Sigmoid colon (tissue), 4 donors: ENCODE measurements at regions not wholly inside any gene's neighbourhood (a gene's known extent, or its start where the extent isn't known, plus 50 kb on each side); places are given as distances from the start of the nearest gene placed in this dataset.

Experiments
- CTCF ChIP-seq, 4 experiments: fragments of 450-650 bp in 3 of 4; fragments of 200-600 bp in 1 of 4; IDR thresholded peaks; one replicate each; pipeline ENCODE4 v1.5.1; 2016 to 2019; ENCODE audit warnings: antibody characterized with exemption in 4 of 4, mild to moderate bottlenecking in 3 of 4, moderate library complexity in 2 of 4
- EP300 ChIP-seq, 4 donors: sonication (generic); formaldehyde crosslinking; IDR thresholded peaks; one replicate each; pipeline ENCODE4 v1.6.1; 2017; ENCODE audit warnings: antibody characterized with exemption in 4 of 4
- POLR2A ChIP-seq, 2 donors: fragments of 450-650 bp; IDR thresholded peaks; one replicate each; pipeline ENCODE4 v1.6.1; 2016; ENCODE audit warnings: antibody characterized with exemption in 2 of 2, mild to moderate bottlenecking in 2 of 2, moderate library complexity in 2 of 2
- POLR2AphosphoS5 ChIP-seq, 4 donors: sonication (generic); formaldehyde crosslinking; IDR thresholded peaks; one replicate each; pipeline ENCODE4 v1.6.1; 2017; ENCODE audit warnings: antibody characterized with exemption in 4 of 4

DNA sequence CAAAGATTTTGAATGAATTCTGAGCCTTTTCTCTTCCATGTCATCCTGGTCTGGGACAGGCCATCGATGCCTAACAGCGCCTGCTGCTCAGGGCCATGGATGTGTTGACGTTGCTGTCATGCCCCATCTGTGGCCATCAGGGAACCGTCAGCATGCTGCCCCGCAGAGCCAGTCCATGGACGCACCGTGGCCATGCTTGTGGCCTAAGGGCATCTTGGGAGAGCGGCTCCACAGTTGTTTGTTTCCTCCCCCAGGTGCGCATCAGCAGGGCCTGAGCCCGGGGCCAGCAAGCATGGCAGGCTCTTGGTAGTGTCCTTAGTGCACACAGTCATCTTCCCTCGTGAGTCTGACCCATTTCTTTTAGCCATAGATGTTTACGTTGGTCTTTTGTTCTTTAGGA is 142.7 kb downstream of the VAPA start:
- TF ChIP-seq POLR2A (IDR thresholded peaks at IDR 0.05) (no peak), CTCF (IDR thresholded peaks at IDR 0.05) (no peak), POLR2AphosphoS5 (IDR thresholded peaks at IDR 0.05) (no peak), EP300 (IDR thresholded peaks at IDR 0.05) (no peak)
